ENCODE measurements at regions not wholly inside any gene's neighbourhood (a gene's known extent, or its start where the extent isn't known, plus 50 kb on each side); places are given as distances from the start of the nearest gene placed in this dataset.

DNA sequence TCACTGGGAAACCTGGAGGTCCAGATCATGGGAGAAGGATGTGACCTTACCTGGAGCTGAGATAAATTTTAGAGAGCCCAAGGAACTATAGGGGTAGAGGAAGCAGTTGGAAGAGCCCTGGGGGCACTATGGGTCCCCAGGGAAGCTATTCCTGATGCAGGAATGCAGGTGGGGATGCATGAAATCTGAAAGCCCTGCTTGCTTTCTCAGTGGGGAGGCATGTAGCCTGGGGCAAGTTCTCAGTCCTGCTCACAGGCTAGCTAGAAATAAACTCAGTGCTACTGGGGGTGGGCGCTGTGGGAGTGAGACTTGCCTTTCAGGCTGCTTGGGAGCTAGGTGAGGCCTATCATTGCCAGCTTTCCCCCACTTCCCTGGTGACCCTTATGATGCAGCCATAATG, 499.7 kb downstream of the PTH2R start:
- Histone ChIP-seq H3K27ac (ENCODE audit: low read depth, low read length) (no peak overlapping the region), H4K8ac (ENCODE audit: extremely low read depth, insufficient read depth, low read length) (no peak overlapping the region), H3K4me2 (ENCODE audit: insufficient read depth in 1 of 2, low read depth in 2 of 2, low read length in 2 of 2) (peak overlapping the region in 1 of 2 experiments; percentile 31; a peak in 1 of 4 replicates), H2BK15ac (ENCODE audit: low read length) (no peak overlapping the region), H4K5ac (ENCODE audit: insufficient read length, low read depth, low read length) (no peak overlapping the region), H2BK120ac (replicated peaks; ENCODE audit: low read depth, low read length) (no peak overlapping the region), H2AK5ac (ENCODE audit: low read depth, low read length) (no peak overlapping the region), H2BK5ac (ENCODE audit: low read depth, low read length) (no peak overlapping the region), H3K14ac (ENCODE audit: insufficient read length) (no peak overlapping the region), H3K18ac (ENCODE audit: extremely low read depth, low read length) (no peak overlapping the region), H3K36me3 (ENCODE audit: control insufficient read depth in 2 of 4, insufficient read depth in 4 of 4, low read length in 3 of 4) (no peaks in the 10 kb centered on the region), H3K9ac (replicated peaks in 1 of 4; ENCODE audit: extremely low read depth in 1 of 4, low read depth in 3 of 4, low read length in 3 of 4) (no peak overlapping the region), H3K79me2 (ENCODE audit: control insufficient read depth in 1 of 2, insufficient read depth in 2 of 2, low read length in 2 of 2) (no peaks in the 10 kb centered on the region), H3K27me3 (replicated peaks in 1 of 4; ENCODE audit: control insufficient read depth in 3 of 4, extremely low read depth in 1 of 4, insufficient read depth in 3 of 4, low read length in 3 of 4) (no peaks in the 10 kb centered on the region), H3K23ac (ENCODE audit: insufficient read length) (no peak overlapping the region), H3K4me3 (ENCODE audit: extremely low read depth in 1 of 4, insufficient read depth in 2 of 4, low read depth in 3 of 4, low read length in 4 of 4) (no peak overlapping the region), H3K9me3 (ENCODE audit: insufficient read depth in 2 of 2, low read depth in 1 of 2, low read length in 1 of 2) (no peaks in the 10 kb centered on the region), H2BK20ac (ENCODE audit: low read length) (no peak overlapping the region), H4K91ac (replicated peaks; ENCODE audit: insufficient read length, low read length) (no peak overlapping the region), H4K20me1 (replicated peaks in 1 of 2; ENCODE audit: control insufficient read depth in 1 of 2, insufficient read depth in 2 of 2, low read length in 2 of 2) (no peaks in the 10 kb centered on the region), H3K79me1 (ENCODE audit: low read depth, low read length) (no peaks in the 10 kb centered on the region), H3K56ac (replicated peaks; ENCODE audit: insufficient read length, low read depth, low read length) (no peak overlapping the region), H2BK12ac (ENCODE audit: low read depth, low read length) (no peak overlapping the region), H2AFZ (ENCODE audit: low read length) (no peak overlapping the region), H3K23me2 (ENCODE audit: low read depth, low read length) (0 out of 2 replicates have a peak, but pooled peaks cover 4% of the 10 kb centered on the region), H3K4ac (replicated peaks; ENCODE audit: insufficient read length, low read depth, low read length) (no peak overlapping the region), H3K4me1 (replicated peaks in 1 of 4; ENCODE audit: control insufficient read depth in 3 of 4, insufficient read depth in 4 of 4, low read length in 3 of 4) (peaks cover 0 to 3% (median 1%) of the 10 kb centered on the region in 4 experiments; a peak in 1 of 7 replicates)
- FAIRE-seq (no peak), DNase-seq (ENCODE audit: low read depth in 1 of 2, low spot score in 2 of 2) (peak in 1 of 2 experiments; percentile 44)
- CTCF ChIA-PET (ENCODE audit: partially characterized antibody), result interaction anchor here (0.9 to 1.3 kb wide), 3 partner anchors 14 to 428 kb away, joined by 3 to 4 read pairs (median 3); no protein-coding TSS in a partner anchor
- POLR2A ChIA-PET (ENCODE audit: partially characterized antibody), result interaction anchor here (1.4 kb wide), 1 partner anchor 14 kb away, joined by 7 read pairs; no protein-coding TSS in a partner anchor
- TF ChIP-seq HDAC2 (IDR thresholded peaks at IDR 0.05; ENCODE audit: borderline replicate concordance in 1 of 2, low read depth in 2 of 2, low read length in 2 of 2) (0 out of 4 replicates have a peak, but pooled peaks of 1 of the 2 experiments have one; percentile 36), CREB1 (IDR thresholded peaks at IDR 0.05) (no peak), TEAD4 (IDR thresholded peaks at IDR 0.05; ENCODE audit: low read depth, low read length) (peak; percentile 64)
- 85% methylated on average over 1 of the region's 1 CpG; no CpG with 5 or more reads in 1 of the 2 experiments for WGBS, 2 experiments (ENCODE audit: extremely low coverage in 1 of 2, insufficient coverage in 1 of 2, insufficient read length in 1 of 2, insufficient replicate concordance in 2 of 2, low coverage in 1 of 2, low lambda C conversion rate in 2 of 2, missing lambda C conversion rate in 1 of 2)
